Myocyte (in vitro differentiated cells): ENCODE measurements at regions not wholly inside any gene's neighbourhood (a gene's known extent, or its start where the extent isn't known, plus 50 kb on each side); places are given as distances from the start of the nearest gene placed in this dataset.

Experiments
- DNase-seq: peaks from one replicate; pipeline ENCODE4 v3.0.0-alpha.2; 2012; ENCODE audit warnings: low read depth

DNA sequence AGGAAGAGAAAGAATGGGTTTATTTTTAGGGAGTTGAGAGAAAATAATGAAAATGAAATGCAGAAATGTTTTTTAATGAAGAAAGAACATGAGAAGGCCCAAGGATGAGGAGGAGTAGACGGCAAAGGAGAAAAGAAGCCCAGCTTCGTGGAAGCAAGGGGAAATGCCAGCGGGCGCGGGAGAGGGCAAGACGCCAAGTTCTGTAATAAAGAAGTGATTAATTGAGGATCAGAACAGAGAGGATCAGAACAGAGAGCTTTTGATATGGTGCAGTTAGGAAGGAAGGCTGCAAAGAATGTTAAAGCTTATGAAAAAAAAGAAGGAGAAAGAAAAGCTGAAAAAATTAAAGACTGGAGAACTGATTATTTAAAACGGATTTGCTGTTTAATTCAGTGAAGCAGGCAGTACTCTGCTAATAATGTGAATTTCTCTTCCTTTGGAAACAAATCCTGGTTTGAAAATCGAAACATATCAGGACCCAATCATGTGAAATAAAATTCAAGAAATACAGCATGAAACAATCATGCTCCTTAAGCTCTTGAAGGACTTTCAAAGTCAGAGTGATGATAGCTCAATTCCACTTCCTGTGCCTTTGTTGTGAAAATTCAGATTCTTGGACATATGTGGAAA is 99.3 kb upstream of the SOX1 start:
- DNase-seq = no peak

DNA sequence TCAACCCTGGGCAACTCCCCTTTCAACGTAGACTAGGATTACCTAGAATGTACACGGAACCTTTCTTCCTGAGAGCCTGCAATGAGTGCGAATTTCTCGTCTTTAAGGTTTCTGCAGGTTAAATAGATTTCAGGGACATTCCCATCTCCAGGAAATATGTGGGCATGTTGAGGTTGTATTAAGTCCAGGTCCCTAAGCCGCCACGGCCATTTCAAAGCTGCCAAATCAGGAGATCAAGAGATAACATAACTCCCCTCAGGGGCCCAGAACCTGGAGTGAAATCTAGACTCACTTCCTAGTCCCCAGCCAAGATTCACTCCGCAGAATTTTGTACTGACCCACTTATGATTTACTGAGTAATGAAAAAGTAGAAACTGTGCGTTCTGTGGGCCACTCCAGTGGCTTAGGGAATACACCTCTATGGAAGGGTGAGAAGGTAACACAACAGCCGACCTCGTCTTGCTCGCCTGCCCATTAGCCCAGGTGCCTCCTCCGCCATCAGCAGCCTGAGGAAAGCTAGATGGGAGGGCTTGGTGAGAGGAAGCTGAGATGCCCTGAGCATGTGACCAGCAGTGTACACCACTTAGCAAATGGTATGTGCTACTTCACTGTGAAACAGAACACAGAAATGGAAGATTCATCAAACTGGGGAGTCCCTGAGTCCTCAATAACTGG is 98.5 kb upstream of the SOX1 start:
- no peak for DNase-seq

DNA sequence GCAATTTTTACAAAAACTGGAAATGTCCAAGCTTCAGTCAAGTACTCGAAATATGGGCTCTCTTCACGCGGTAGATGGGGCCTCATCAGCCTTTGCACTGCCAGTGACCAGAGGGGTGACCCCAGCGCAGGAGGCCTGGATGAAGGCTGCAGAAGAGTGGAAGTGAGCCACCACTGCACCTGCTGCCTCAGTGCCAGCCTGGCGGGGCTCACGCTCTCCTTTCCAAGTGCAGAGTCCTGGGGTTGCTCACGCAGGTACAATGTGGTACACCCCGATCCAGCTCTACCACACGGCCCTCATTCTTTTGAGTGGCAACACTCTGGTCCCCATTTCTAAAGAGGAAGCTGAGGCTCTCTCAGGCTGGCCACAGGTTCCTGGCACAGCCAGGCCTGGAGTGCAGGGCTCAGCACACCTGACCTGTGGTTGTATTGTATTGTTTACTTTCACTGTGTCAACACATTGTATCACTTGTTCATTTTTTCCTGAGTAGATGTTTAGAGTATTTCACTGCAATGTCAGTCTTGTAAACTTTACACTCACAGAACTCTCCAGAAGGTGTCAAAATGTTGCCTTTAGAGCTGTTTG is 97.3 kb upstream of the SOX1 start:
- DNase-seq = no peak

DNA sequence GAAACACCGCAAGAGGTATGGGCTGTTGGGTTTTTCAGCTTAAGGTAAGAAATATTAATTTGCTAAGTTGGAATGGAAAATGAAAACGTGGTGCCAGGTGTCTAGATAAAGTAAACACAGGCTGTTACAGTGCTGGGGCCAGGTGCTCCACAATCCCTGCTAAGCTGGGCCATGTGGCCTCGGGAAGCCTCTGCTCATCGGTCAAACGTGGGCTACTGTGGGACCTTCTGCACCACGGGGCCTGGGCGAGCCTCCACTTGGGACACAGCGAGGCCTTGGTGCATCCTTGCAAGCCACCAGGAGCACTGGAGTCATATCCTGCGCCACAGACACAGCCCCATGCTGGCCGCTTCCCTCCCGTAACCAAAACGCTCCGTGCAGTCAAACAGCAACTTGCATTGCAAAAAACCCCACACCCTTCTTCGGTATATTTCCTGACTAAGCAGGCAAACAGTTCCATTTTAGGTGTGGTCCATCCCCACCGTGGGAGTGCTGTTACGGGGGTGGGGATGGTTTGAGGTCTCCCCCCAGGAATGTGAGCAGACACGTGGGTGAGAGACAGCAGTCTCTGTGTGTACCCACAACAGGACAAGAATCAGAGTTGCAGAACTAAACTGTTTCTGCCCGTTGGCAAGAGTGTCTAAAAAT is 96.3 kb upstream of the SOX1 start:
- DNase-seq = no peak

DNA sequence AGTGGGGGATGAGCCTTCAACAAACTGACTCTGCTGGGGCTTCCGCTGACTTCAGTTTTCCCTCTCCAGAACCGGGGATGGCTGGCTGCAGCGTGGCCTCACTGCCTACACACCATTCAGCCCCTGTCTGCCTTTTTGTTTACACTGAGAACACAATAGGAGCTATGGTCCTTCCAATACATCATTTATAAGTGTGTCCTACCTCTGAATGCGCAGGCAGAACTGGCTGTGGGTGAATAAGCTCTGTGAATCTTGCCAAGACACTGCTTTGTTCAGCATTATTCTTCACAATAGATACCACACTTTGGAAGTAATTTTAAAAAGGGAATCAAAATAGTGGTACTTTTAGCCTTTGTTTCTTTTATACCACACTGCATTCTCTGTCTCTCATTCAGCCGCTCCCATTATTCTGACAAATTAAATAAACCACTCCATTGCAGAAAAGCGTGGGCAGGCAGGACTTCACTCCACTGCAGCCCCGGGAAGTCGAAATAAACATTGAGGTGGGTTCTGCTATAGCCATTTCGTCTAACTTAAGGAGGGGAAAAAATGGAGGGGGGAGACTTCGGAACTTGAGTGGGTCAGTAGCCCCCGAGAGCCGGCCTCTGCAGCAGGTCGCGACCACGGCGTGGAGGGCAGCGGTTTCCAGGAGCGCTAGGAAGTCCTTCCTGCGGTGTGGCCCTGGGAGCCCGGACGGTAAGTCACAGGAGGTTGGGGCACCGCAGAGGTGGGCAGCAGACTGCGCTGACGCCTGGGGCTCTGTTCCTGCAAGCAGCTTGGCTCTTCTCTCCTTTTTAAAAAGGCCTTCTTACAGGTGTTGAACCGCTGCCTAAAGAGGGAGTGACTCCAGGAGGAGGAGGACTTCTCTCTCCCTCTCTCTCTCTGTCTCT is 94.8 kb upstream of the SOX1 start:
- DNase-seq = no peak

DNA sequence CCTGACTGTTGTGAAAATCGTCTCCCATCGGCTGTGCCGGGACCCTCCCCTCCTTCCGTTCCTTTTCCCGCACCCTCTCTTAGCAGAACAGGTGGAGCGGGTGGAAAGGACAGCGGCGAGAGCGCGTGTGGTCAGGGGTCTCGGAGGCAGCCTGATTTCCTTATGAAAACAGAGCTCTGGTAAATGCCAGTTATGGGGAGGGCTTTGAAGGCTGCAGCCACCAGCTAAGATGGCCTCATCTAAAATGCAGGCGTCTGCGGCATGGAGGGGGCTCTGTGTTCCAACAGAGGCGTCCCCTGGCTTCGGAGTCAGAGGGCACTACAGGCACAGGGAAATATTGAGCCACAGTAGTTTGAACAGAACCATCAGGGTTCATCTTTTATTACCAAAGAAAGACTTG is 93.8 kb upstream of the SOX1 start:
- DNase-seq = no peak

DNA sequence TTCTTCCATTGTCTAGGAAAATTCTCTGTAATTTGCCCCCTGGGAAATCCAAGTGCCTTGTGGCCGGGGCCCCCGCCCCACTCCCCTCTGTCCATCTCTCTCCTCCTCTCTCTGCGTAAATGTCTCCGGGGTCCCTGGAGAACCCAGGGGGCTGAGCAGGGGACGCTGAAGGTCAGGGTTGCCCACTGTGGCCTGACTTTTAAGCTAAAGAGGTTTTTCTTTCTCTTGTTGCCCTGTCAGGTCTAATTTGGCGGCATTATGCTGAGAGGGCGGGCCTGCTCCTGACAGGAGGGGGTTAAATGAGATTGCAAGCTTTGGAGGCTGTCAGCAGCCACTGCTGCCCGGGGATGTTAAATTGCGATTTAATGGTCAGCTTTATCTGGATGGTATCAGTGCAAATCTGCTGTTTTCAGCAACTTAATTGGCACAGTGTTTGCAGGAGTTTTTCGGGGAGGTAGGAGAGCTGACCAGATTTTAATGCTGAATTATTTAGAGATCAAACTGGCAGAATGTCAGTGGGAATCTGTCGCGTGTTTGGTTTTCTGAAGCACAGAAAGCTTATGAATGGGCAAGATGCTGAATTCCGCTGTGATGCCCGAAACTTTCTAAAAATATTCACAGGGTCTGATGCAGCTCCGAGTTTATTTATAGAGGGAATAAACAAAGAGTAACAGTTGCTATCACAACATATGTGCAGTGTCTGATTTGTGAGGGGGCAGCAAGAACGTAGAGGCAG is 93.2 kb upstream of the SOX1 start:
- DNase-seq = no peak

DNA sequence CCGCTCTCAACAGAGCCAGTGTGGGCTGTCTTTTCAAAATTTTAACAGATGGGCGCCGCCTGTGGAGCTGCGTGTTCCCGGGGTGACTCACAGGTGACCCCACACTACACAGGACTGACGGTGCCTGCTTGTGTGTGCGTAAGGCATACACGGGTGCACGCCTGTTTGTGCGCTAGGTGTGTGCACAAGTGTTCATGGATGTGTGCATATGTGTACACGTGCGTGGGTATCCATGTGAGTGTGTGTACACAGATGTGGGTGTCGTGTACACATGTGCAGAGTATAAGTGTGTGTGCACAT is 92.7 kb upstream of the SOX1 start:
- DNase-seq = no peak

DNA sequence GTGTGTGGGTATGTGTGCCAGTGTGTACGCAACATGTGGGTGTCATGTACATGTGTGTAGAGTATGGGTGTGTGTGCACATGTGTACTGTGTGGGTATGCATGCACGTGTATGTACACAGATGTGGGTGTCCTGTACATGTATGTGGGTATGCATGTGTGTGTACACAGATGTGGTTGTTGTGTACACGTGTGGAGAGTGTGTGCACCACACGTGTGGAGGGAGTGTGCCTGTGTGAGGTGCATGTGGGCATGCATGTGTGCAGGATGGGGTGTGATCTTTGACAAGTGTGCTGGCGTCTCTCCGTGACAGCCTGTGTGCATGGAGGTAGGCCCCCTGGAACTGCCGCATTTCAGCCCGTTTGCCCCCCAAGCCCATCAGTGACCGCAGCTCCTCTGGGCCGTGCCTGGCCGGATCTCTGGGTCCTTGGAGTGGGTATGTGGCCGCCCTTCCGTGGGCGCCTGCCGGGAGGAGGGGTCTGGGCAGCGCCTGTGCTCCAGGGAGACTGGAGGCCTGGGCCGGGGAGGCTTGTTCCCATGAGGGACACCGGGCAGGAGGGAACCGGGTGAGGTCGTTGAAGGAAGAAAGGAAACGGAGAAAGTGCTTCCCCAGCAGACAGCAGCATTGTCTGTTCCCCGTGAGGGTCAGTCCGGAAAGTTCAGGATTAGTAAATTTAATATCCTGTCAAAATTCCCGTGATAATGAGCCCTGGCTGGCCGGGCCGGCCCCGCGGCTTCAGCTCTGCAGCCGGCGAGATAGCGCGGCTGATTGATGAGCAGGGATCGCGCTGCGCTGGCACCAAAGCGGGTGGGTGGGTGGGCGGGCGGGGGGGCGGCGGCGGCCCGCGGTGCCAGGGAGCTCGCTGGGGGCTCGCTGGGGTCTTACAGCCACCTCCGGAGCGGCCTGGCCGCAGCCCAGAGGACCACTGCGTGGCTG is 91.1 kb upstream of the SOX1 start:
- no peak for DNase-seq

DNA sequence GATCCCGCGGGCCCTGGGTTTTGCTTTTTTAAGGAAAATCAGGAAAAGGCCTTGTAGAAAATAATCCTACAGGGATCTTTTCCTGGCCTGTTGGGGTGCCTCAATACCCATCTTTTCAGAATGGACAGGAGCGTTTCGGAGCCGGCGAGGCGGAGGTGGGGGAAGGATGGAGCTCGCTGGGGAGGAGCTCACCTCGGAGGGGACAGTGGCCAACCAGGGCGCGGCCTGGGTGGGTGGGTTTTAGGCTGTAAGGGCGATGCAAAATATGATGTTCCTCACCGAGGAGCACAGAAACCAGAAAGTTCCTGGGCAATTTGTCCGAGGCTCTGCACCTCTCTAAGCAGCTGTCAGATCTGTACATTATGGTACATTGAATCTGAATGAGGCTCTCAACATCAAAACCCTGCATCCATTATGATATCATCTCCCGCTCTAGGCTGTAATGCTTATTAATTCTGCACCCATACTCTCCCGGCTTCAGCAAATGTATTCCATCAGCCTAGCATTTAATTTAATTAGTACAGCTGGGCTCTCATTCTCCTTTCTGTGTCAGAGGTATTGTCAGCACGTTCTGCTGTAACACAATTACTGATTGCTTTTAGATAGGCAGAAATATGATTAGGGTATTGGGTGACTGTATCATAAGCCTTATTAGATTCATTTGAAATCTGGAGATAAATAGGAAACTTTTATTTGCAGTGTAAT is 90.3 kb upstream of the SOX1 start:
- DNase-seq = no peak

DNA sequence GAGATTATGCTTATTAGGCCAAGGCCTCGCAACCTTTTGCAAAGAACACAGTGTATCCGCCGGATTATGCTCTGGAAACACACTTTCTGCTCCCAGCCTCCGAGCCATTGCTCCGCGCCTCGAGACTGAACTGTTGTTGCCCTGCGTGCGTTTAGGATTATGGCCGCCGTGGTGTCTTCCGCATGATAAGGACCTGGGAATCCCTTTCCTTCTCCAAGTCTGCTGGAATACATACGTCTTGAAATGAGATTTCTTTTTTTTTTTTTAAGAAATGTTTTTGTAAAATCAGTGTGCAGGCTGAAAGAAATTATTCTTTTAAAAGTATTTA is 89.8 kb upstream of the SOX1 start:
- no peak for DNase-seq

DNA sequence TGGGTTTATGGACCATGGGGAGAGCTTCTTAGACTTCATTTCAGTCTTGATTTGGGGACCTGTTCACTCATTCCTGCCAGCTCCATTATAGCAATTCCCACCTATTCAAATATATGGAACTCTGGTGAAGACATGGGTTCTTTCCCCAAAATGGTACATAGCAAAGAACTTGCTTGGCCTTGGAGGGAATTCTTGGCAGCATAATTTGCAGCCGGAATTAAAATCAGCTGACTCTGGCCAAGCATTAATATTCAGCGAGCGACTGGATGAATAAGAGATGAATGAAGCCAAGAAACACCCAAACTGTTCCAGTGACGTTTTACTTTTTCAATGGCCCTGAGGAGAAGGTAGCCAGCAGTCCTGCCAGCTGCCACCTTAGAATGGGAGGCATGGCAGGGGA is 88.4 kb upstream of the SOX1 start:
- no peak for DNase-seq

DNA sequence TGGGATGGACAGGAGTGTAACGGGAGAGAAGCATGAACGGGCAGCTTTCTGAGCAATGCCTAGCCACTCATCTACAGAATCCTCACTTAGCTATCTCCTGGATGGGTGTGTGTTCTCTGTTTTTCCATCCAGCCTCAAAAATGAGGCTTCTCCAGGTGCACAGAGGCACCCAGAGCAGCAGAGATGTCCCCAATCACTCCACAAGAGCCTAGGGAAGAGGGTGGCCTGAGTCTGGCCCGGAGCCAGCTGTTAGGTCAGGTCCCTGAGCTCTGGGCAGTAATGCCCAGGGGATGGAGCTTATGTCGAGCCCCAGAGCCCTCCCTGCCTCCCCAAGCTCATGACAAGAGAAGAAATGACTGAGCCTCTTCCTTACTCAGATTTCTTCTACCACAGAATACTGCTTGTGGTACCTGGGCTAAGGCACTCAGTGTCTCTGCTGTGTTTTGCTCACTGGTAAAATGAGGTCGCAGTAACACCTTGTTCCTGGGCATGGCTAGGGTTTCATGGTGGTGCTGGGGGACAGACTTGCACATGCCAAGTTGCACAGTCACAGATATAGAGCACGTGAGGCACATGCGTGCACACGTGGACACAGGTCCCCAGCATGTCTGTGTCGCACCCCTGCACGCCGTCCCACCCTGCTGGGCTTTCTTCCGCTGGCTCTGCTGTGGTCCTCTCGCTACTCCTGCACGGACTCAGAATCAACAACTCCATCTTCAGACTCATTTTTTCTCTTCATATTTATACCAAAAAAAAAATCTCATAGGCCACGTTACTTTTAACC is 86.6 kb upstream of the SOX1 start:
- no peak for DNase-seq

DNA sequence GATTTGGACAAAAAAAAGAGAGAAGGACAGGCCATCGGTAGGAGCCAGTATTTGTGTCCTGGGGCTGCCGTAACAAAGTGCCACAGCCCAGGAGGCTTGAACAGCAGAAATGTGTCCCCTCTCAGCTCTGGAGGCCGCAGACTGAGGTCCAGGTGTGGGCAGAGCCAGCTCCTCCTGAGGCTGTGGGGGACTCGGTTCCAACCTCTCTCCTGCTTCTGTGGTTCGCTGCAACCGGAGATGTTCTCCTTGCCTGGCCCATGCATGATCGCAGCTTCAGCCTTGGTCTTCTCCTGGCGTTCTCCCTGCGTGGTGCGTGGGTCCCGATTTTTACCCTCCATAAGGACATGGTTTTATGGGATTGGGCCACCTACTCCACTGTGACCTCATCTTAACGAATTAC is 85.9 kb upstream of the SOX1 start:
- DNase-seq = no peak

DNA sequence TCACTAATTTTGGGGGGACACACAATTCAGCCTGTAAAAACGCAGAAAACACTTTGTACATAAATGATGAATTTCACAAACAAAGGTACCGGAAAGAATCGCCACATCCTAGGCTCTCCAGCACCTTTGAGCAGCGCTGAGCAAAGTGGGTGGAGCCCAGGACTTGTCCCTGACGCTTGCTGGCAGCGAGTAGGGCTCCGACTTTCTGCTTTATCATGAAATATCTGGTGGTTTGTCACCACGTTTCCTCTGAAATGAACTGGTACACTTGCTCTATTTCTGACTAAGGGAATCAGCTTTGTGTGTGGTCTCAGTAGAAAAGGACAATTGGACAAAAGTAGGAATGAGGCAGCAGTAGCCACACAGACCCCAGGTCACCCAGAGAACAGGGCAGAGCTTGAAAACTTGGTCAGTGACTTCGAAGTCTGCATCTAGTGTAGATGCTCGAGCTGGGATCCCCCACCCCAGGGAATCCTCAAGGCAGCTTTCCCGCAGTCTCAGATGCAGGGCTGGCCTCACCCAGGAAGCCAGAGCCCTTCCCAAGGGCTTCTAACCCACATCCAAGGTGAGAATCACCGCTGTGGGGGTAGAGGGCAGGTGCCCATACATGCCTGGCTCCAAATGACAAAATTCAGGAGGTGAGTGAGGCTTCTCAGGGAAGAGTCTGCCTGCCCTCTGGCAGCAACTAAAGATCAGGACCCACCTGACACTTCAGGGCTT is 85.3 kb upstream of the SOX1 start:
- no peak for DNase-seq

DNA sequence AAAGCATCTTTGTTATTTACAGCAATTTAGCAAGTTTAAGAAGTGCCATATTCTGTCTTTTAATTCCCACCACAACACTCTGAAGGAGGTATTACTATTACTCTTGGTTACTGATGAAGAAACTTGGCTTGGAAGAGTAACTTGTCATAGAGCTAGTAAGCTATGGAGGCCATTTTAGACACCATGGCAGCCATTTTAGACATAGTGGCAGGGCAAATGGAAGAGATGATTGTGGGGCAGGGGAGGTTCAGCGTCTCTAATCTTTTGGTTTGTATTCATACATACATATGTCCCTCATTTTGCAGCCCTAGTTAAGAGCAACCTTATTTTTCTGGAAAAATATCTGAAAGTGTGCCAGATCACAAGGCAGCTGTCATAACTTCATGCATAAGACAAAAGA is 82.6 kb upstream of the SOX1 start:
- no peak for DNase-seq

DNA sequence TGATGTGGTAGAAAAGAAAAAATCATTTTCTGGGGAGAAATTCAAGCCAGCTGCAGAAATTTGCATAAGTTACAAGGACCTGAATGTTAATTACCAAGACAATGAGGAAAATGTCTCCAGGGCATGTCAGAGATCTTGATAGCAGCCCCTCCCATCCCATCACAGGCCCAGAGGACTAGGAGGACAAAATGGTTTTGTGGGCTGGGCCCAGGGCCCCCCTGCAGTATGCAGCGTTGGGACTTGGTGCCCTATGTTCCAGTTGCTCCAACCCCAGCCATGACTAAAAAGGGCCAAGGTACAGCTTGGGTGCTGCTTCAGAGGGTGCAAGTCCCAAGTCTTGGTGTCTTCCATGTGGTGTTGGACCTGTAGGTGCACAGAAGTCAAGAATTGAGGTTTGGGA is 76.6 kb upstream of the SOX1 start:
- no peak for DNase-seq

DNA sequence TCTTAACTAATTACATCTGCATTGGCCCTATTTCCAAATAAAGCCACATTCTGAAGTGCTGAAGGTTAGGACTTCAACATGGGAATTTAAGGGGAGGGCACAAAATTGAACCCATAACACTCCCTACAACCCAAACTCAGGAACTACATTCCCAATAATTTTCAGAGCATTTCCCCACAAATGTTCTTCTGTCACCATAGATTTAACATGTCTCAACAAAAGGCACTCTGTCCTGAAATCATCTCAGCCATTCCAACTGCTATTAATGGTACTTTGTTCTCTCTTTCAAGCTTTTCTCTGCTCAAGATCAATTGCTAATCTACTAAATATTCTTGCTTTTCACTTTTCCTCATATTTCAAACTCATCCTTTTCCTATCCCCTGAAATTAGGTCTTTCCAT is 74.0 kb upstream of the SOX1 start:
- DNase-seq = no peak
